ENCODE measurements at regions not wholly inside any gene's neighbourhood (a gene's known extent, or its start where the extent isn't known, plus 50 kb on each side); places are given as distances from the start of the nearest gene placed in this dataset.
"Not testable (repeated sequence)": the region's sequence is repeated elsewhere in the genome, so short reads cannot be mapped to it uniquely, and the experiment has no call there.

GRCh38 chr2:57417007-57417406, 629.6 kb upstream of the VRK2 start:
- Histone ChIP-seq H3K27me3 (ENCODE audit: control insufficient read depth, insufficient read depth, low read length) (no peaks in the 10 kb centered on the region), H3K4me3 (ENCODE audit: low read depth, low read length) (no peak overlapping the region), H3K36me3 (ENCODE audit: control insufficient read depth, insufficient read depth, low read length) (no peaks in the 10 kb centered on the region)
- DNase-seq (ENCODE audit: low read depth) (no peak), FAIRE-seq (no peak)
- no peak for TF ChIP-seq CTCF (IDR thresholded peaks at IDR 0.05; ENCODE audit: insufficient read depth, low read length, severe bottlenecking)

DNA sequence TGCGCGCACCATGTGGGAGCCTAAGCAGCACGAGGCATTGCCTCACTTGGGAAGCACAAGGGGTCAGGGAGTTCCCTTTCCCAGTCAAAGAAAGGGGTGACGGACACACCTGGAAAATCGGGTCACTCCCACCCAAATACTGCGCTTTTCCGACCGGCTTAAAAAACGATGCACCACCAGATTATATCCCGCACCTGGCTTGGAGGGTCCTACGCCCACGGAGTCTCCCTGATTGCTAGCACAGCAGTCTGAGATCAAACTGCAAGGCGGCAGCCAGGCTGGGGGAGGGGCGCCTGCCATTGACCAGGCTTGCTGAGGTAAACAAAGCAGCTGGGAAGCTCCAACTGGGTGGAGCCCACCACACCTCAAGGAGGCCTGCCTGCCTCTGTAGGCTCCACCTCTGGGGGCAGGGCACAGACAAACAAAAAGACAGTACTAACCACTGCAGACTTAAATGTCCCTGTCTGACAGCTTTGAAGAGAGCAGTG, 627.7 kb upstream of the VRK2 start:
- not testable (repeated sequence) for FAIRE-seq; H3K36me3 ChIP-seq (ENCODE audit: control insufficient read depth, insufficient read depth, low read length); H3K4me3 ChIP-seq (ENCODE audit: low read depth, low read length); H3K27me3 ChIP-seq (ENCODE audit: control insufficient read depth, insufficient read depth, low read length); DNase-seq (ENCODE audit: low read depth)

GRCh38 chr2:57429831-57430230, 616.8 kb upstream of the VRK2 start:
- no peak overlapping the region for H3K4me3 ChIP-seq (ENCODE audit: low read depth, low read length)
- no peak for FAIRE-seq
- H3K27me3 ChIP-seq (ENCODE audit: control insufficient read depth, insufficient read depth, low read length), result no peaks in the 10 kb centered on the region
- no peak for TF ChIP-seq CTCF (IDR thresholded peaks at IDR 0.05; ENCODE audit: insufficient read depth, low read length, severe bottlenecking)
- no peak for DNase-seq (ENCODE audit: low read depth)
- no peaks in the 10 kb centered on the region for H3K36me3 ChIP-seq (ENCODE audit: control insufficient read depth, insufficient read depth, low read length)

- FAIRE-seq (no peak), DNase-seq (ENCODE audit: low read depth) (peak; percentile 5)
- no peak for TF ChIP-seq CTCF (IDR thresholded peaks at IDR 0.05; ENCODE audit: insufficient read depth, low read length, severe bottlenecking)
These were observed 614.1 kb upstream of the VRK2 start for GRCh38 chr2:57432528-57432927.

GRCh38 chr2:57434441-57434840, 612.2 kb upstream of the VRK2 start:
- DNase-seq (ENCODE audit: low read depth) (no peak), FAIRE-seq (no peak)
- Histone ChIP-seq H3K4me3 (ENCODE audit: low read depth, low read length) (no peak overlapping the region), H3K36me3 (ENCODE audit: control insufficient read depth, insufficient read depth, low read length) (no peaks in the 10 kb centered on the region), H3K27me3 (ENCODE audit: control insufficient read depth, insufficient read depth, low read length) (no peaks in the 10 kb centered on the region)
- TF ChIP-seq CTCF (IDR thresholded peaks at IDR 0.05; ENCODE audit: insufficient read depth, low read length, severe bottlenecking), result no peak

More at GRCh38 chr2:57432528-57432927, 614.1 kb upstream of the VRK2 start:
- Histone ChIP-seq H3K36me3 (ENCODE audit: control insufficient read depth, insufficient read depth, low read length) (no peaks in the 10 kb centered on the region), H3K27me3 (ENCODE audit: control insufficient read depth, insufficient read depth, low read length) (no peaks in the 10 kb centered on the region), H3K4me3 (ENCODE audit: low read depth, low read length) (no peak overlapping the region)

GRCh38 chr2:57434972-57435371, 611.6 kb upstream of the VRK2 start:
- no peak for TF ChIP-seq CTCF (IDR thresholded peaks at IDR 0.05; ENCODE audit: insufficient read depth, low read length, severe bottlenecking)
- no peaks in the 10 kb centered on the region for H3K27me3 ChIP-seq (ENCODE audit: control insufficient read depth, insufficient read depth, low read length)
- no peaks in the 10 kb centered on the region for H3K36me3 ChIP-seq (ENCODE audit: control insufficient read depth, insufficient read depth, low read length)
- FAIRE-seq (no peak), DNase-seq (ENCODE audit: low read depth) (no peak)
- H3K4me3 ChIP-seq (ENCODE audit: low read depth, low read length), result no peak overlapping the region
